ENCODE measurements at regions not wholly inside any gene's neighbourhood (a gene's known extent, or its start where the extent isn't known, plus 50 kb on each side); places are given as distances from the start of the nearest gene placed in this dataset.

GRCh38 chr6:6843777-6844176 lies 255.3 kb downstream of the LY86 start:
- no peak for TF ChIP-seq POLR2AphosphoS5 (IDR thresholded peaks at IDR 0.05)
- TF ChIP-seq, protein P1, sequence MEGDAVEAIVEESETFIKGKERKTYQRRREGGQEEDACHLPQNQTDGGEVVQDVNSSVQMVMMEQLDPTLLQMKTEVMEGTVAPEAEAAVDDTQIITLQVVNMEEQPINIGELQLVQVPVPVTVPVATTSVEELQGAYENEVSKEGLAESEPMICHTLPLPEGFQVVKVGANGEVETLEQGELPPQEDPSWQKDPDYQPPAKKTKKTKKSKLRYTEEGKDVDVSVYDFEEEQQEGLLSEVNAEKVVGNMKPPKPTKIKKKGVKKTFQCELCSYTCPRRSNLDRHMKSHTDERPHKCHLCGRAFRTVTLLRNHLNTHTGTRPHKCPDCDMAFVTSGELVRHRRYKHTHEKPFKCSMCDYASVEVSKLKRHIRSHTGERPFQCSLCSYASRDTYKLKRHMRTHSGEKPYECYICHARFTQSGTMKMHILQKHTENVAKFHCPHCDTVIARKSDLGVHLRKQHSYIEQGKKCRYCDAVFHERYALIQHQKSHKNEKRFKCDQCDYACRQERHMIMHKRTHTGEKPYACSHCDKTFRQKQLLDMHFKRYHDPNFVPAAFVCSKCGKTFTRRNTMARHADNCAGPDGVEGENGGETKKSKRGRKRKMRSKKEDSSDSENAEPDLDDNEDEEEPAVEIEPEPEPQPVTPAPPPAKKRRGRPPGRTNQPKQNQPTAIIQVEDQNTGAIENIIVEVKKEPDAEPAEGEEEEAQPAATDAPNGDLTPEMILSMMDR (IDR thresholded peaks at IDR 0.05): no peak
- TF ChIP-seq POLR2A (IDR thresholded peaks at IDR 0.05): no peak
